HG03469 (cell line): ENCODE measurements at regions not wholly inside any gene's neighbourhood (a gene's known extent, or its start where the extent isn't known, plus 50 kb on each side); places are given as distances from the start of the nearest gene placed in this dataset.
A peak's percentile ranks its signal among the peaks of the same experiment; 100 is the strongest.
"Not testable (repeated sequence)": the region's sequence is repeated elsewhere in the genome, so short reads cannot be mapped to it uniquely, and the experiment has no call there.

Experiments used
- ATAC-seq: cut with Tn5 transposase; IDR thresholded peaks from one replicate; pipeline ENCODE4 v1.9.1; 2021; ENCODE audit warnings: mild to moderate bottlenecking, moderate library complexity, moderate number of reproducible peaks; ENCODE audit not compliant: unreplicated experiment

DNA sequence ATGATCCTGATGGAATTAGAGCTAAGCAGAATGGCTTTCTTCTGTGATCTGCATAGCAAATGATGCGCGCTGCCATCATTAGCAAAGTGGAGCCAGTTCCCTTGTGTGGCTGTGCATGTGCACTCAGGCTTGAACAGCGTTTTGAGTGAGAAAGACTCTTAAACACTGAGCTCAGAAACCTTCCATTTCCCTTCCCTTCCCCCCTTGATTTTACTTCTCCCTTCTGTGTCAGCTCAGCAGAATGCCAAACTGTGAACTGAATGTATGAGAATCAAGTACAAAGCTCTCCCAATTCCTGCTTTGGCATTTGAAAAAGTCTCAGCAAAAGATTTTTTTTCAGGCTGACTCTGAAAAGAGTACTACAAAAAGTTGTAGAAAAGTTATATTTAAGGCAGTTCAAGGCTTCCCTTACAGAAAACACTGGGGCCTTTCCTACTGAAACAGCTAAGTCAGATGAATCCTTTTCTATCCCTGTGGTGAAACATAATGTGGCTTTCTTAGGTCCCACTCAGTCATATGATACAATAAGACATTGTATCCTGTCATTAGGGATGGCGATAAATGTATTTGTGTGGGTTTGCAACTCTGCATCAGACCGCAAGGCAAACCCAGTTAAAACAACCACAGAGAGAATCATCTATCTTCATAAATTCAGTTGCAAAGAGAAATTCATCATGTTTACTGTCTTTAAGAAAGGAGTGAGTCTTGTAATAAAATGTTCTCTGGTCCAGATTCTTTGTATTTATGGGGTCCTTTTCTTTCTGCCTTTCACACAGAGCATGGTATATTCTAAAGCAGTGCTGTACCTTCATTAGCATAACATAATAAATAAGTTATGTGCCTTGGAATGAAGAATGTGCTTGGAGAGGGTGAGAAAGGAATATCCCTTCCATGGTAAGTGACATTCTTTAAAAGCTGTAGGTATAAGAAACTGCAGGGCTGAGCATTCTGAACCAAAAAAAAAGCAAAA lies 222.6 kb downstream of the CAAP1 start:
- peak; percentile 68 for ATAC-seq

DNA sequence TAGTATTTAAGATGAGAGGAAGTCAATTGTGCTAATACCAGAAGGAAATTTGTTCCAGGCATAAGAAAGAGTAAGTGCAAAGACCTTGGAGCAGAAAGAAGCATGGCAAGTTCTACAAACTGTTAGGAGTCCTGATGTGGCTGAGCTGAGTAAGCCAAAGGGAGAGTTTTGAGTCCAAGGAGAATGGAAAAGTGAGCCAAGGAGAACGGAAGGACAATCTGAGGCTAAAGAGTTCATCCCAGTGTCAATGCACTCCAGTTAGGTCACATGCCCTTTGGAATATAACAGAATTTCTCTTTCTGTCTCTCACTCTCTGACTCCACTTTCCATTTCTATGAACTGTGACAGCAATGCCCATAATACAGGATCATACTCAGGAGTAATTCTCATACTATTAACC lies 224.7 kb downstream of the CAAP1 start:
- no peak for ATAC-seq

DNA sequence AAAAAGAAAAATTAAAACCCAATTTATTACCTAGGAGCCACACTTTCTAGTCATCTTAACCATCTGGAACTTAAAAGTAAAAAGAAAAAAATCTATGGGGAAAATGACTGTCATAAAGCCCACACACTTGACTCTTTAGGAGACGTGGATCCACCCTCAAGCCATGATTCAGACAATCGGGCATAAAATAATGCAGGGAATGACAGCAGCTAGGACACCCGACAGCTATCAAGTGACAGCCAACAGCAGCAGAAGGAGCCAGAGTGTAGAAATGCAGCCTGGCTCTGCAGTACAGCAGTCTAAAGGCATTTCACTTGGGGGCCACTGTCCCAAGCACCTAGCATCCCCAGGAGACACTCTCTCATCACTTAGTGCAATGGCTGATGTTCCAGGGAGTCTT lies 226.9 kb downstream of the CAAP1 start:
- no peak for ATAC-seq

DNA sequence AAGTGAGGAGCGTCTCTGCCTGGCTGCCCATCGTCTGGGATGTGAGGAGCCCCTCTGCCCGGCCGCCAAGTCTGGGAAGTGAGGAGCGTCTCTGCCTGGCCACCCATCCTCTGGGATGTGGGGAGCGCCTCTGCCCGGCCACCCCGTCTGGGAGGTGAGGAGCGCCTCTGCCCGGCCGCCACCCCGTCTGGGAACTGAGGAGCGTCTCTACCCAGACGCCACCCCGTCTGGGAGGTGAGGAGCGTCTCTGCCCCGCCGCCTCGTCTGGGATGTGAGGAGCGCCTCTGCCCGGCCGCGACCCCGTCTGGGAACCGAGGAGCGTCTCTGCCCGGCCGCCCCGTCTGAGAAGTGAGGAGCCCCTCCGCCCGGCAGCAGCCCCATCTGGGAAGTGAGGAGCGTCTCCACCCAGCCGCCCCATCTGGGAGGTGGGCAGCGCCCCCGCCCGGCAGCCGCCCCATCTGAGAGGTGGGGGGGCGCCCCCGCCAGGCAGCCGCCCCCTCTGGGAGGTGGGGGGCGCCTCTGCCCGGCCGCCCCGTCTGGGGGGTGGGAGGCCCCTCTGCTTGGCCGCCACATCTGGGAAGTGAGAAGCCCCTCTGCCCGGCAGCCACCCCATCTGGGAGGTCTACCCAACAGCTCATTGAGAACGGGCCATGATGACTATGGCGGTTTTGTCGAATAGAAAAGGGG lies 228.4 kb downstream of the CAAP1 start:
- not testable (repeated sequence) for ATAC-seq

DNA sequence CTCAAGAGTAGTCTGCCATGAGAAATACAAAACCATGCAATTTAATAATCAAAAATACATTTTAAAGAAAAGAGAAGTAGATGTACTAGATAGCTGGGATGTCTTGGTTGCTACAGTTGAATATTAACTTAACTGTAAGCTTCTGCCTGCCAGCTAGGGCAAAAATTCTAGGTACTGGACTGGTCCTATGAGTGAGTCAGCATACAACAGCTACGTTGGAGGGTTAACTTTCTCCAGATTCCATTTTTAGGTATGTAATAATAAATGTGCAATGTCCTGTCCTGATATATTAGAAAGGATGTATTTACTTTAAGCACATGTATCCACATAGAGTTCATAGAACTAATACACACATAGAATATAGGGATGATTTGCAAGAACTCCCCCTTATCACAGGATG lies 230.1 kb downstream of the CAAP1 start:
- no peak for ATAC-seq

DNA sequence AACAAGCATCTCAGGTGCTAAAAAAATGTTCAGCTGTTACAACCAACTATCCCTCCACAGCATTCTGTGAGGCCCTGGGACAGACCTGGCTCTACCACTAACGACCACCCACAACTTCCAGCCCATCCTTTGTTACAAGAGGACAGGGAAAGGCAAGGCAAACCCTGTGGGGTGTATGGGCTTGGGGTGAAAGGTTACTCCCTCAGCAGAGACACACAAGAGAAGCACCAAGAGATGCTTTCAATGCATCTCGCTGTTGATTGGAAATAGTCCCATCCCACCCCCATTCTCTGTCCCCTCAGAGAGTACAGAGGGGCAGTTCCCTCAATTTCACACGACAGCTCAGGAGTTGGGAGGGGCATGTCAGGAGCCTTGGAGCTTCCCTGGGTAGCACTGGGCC lies 234.1 kb downstream of the CAAP1 start:
- no peak for ATAC-seq

DNA sequence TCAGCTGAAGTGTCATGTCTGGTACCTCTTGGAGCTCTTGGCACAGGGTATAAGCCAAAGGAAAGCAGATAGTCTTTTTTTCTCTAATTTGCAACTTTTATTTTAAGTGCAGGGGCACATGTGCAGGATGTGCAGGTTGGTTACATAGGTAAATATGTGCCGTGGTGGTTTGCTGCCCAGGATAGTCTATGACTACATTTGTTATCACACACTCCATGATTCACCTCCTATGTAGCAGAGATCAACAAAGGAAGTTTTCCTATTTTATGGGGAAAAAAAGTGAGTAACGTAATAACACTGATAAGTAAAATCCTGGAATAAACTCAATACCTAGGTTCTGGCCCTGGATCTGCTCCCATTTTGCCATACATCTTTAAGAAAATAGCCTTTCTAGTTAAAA lies 234.6 kb downstream of the CAAP1 start:
- no peak for ATAC-seq

DNA sequence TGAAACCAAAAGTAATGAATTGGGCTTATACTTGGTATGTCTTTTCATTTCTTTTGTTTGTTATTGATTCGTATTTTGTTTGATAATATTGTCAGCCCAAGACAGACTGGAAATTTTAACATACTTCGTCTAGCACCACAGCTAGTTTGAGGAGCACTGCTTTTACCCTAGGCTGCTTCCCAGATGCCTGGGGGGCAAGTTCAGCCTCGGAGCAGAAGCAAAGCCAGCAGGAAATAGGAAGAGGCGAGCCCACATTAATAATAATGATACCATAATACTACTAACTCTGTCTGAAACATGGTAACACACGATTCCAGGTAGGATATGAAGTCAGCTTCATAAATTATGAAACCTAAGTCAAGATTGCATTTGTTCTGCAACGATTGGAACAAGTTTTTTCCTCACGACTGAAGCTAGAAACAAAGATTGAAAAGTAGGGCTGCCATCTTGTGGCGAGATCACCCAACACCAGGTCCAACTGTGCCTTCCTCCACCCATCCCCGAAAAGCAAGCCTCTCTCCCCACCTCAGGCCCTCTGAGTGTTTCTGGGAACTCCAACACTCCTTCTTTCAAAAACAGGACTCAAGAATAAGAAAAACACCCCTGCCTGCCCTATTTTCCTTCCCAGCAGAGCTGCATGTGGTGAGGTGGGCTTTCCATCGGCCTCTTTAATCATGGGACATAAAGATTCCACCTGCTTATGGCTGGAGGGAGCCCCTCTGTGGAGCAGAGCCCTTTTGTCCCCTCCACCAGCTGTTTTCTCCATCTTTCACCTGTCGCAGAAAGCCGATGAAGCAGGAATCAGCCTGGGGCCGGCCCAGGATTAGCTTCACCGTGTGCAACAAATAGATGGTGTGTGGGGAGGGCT lies 236.4 kb downstream of the CAAP1 start:
- ATAC-seq = no peak

DNA sequence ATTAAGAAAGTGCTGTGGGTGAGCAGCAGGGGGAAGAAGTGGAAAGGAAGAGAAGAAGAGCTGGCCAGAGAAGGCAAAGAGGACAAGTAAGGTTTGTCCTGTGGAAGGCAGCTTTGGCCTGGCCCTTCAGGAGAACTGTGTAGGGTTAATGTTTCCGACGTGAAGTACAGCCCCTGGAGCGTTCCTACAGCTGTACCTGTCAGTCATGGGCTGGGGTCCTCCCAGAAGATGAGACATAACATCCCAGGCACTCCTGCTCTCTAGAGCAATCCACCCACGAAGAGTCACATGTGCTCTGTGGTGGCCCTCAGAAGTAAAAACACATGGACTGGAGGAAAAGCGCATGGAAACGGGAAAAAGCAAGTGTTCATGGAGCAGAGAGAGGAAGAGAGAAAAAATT lies 237.4 kb downstream of the CAAP1 start:
- ATAC-seq = no peak

DNA sequence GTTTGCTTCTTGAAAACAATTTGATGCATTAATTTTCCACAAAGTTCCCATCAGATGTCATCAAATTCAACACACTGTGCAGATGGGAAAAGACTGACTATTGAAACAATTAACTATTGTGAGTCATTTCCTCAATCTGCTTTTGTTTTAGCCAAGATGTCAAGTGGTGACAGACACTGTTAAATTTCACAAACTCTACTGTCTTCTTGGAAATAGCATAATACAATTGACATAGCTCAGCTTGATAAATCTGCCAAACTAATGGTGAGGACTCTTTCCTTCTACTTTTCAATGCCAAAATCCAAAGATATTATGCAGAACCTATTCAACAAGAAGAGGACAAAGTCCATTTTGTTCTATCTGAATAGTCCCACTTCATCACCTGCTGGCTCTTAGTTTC lies 242.3 kb downstream of the CAAP1 start:
- ATAC-seq = no peak

DNA sequence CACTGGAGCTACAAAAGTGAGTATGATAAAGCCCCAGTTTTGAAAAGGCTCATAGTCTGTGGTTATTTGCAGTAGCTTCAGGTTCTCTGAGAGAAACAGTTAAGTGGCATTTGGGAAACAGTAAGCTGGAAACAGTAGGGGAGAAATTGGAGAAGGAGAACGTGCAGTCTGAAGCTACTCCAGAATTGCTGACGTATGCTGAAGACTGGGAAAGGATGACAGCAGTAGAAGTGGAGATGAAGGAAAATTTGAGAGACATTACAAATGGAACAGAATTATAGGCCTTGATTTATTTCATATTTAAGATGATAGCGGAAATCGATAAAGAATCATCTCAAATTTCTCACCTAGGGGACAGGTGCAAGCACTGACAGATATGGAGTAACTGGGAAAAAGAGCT lies 248.8 kb downstream of the CAAP1 start:
- no peak for ATAC-seq

DNA sequence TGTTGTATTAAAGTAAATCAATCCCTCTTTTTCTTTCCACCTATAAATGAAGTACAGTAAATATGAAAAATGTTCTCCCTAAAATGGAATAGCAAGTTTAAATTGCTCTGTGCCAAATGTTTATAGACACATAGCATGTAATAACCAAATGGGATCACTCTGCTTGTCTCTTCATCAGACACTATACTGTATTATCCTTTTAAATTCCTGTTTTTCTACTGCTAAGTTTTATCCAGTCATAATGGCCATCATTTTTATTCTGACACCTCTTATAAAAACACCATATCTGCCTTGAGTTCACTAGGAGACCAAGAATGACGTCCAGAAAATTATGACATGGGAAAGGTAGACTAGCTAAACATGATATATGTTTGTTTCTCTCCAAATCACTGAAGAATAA lies 252.8 kb downstream of the CAAP1 start:
- ATAC-seq = no peak

DNA sequence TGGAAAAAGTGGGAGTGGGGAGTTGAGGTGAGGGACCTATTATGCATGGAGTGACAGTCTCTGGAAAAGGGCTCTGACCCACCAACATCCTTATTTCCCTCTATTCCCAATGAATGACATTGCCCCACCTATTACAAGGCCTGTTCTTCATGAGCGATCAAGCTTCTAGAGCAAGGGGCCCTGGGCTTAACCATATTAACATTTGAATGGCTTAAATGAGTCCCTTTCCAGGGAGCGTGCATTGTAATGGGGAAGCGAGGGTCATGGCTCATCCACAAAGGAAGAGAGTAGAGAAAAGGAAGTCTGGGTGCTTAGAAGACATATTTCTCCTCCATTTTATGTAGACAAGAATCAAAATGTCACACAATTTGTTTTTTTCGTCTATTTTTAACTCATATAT lies 255.5 kb downstream of the CAAP1 start:
- no peak for ATAC-seq

DNA sequence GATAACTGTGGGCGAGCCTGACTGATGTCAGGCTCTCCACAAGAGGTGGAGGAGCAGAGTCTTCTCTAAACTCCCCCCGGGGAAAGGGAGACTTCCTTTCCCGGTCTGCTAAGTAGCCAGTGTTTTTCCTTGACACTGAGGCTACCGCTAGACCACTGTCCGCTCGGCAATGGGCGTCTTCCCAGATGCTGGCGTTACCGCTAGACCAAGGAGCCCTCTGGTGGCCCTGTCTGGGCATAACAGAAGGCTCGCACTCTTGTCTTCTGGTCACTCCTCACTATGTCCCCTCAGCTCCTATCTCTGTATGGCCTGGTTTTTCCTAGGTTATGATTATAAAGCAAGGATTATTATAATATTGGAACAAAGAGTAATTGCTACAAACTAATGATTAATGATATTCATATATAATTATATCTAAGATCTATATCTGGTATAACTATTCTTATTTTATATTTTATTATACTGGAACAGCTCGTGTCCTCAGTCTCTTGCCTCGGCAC lies 278.7 kb downstream of the CAAP1 start:
- ATAC-seq = not testable (repeated sequence)

DNA sequence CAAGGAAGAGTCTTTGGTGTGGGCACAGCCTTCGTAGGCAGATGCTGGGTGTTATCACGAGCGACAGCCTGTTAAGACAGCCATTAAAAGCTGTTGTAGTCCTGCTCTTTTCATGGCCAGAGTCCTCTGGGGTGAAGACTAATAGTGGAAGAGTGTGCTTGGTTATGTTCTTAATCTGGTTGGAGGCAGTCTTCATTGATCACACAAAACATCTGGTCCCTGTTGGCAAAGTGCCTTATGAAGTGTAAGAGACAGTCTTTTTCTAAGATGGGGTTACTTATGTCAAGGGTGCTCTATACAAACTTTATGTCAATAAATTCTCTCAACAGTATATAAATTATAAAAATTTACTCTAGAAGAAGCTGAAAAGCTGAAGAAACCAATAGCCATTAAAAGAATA lies 280.4 kb downstream of the CAAP1 start:
- ATAC-seq = no peak

DNA sequence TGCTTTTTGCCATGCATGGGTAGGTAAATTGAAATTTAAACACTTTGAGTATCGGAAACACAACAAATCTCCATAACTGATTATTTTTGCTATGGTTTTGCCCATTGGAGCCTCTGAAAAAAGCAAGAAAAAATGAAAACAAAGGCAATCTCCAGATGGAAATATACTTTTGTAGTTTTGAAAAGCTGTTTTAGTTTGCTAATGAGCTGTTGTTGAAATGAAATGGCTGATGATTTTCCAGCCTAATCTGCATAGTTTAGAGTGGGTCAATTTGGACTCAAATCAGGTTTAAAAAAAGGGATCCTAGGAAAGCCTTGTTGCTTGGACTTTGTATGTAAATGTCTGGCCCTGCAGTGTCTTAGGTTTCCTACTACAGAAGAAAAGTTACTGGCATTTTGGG lies 285.8 kb downstream of the CAAP1 start:
- no peak for ATAC-seq

DNA sequence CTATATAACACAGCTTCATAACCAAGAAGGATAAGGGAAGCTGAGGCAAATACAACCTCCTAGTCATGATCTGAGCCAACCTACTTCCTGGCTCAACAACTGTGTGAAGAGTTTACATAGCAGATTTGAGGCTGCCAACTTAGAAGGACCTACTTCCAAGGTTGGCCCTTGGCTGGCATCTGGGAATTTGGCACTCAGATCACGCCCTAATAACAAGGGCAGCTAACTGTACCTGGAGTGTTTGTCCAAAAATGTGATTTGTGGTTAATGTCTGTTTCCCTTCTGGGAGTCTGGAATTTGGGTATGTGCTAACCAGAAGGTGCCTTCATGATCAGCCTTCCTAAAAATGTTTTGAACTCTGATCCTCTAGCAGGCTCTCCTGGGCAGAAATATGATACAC lies 287.2 kb downstream of the CAAP1 start:
- ATAC-seq = no peak

DNA sequence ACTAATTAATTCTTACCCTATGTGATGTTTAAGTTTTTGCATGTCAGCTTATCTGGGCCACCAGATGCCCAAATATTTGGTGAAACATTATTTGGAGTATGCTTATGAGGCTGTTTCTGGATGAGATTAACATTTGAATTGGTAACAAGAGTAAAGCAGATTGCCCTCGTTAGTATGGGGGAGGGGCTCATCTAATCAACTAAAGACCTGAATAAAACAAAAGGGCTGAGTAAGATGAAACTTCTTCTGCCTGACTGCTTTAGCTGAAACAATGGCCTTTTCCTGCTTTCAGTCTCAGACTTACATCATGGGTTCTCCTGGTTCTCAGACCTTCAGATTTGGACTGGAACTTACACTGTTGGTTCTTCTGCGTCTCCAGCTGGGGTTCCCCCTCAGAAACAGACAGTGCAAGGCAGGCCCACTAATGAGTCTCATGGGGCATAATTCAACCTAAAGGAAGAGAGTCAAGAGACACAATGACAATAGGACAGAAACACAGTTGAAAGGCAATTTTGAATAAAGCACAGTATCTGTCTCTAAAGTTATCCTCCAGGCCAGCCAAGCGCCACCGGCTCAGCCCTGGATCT lies 288.4 kb downstream of the CAAP1 start:
- ATAC-seq = no peak

DNA sequence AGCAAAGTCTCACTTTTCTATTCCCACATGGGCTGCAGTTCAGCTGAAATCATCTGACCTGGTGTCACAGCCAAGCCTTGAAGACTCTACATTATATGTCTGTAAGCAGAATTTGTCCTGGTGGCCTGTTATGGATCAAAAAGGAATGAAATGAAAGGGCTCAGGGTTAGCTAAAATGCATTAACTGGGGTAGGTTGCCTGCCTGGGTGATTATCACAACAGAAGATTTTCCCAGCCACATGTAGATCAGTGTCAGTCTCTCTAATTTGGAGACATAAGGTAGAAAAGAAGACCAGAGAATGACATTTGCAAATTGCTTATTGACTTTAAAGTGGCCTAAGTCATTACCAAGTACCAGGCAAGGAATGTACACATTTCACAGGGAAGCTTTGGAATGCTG lies 289.0 kb downstream of the CAAP1 start:
- ATAC-seq = no peak

DNA sequence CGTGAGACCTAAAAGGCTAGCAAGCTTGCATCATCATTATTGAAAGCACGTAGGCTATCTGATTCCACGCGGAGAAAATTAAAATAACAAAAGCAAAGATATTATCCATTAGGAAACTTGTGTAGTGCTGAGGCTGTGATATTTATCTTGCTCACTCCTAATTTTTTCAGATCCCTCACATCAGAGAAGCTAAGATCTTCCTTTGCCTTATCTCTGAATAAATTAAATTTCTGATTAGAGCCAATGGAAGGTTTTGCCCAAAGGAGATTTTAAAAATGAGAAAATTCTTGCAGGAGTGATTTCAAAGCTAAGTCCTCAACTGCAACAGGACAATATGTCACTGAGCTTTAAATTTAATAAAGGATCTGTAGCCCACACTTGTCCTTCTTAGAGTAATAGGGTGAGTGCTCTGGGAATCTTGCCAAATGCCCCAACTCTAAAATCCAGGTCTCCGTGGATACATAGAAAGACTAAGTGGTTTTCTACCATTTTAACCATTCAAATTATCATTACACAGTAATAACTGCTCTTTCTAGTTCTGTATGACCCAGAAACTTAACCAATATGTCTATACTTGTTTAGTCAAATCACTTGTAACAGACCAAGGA lies 295.0 kb downstream of the CAAP1 start:
- ATAC-seq = no peak
